ENCODE measurements at regions not wholly inside any gene's neighbourhood (a gene's known extent, or its start where the extent isn't known, plus 50 kb on each side); places are given as distances from the start of the nearest gene placed in this dataset.
"Not testable (repeated sequence)": the region's sequence is repeated elsewhere in the genome, so short reads cannot be mapped to it uniquely, and the experiment has no call there.

GRCh38 chr14:106355007-106355791, 828.8 kb downstream of the TMEM121 start:
- DNase-seq (ENCODE audit: low read depth) = not testable (repeated sequence)

GRCh38 chr14:106355881-106356642, 829.7 kb downstream of the TMEM121 start:
- not testable (repeated sequence) for DNase-seq (ENCODE audit: low read depth)

- DNase-seq (ENCODE audit: low read depth) = not testable (repeated sequence)
These were observed 830.2 kb downstream of the TMEM121 start for GRCh38 chr14:106356643-106356930.

- DNase-seq (ENCODE audit: low read depth) = not testable (repeated sequence)
These were observed 832.9 kb downstream of the TMEM121 start for GRCh38 chr14:106359157-106359887.

- not testable (repeated sequence) for DNase-seq (ENCODE audit: low read depth)
These were observed 839.0 kb downstream of the TMEM121 start for GRCh38 chr14:106365371-106365770.

GRCh38 chr14:106365894-106366293, 839.5 kb downstream of the TMEM121 start:
- DNase-seq (ENCODE audit: low read depth) = not testable (repeated sequence)

- not testable (repeated sequence) for DNase-seq (ENCODE audit: low read depth)
These were observed 840.6 kb downstream of the TMEM121 start for GRCh38 chr14:106366971-106367370.

GRCh38 chr14:106369456-106369855, 843.1 kb downstream of the TMEM121 start:
- not testable (repeated sequence) for DNase-seq (ENCODE audit: low read depth)

GRCh38 chr14:106372870-106373652, 846.7 kb downstream of the TMEM121 start:
- DNase-seq (ENCODE audit: low read depth) = no peak

GRCh38 chr14:106373653-106374110, 847.3 kb downstream of the TMEM121 start:
- DNase-seq (ENCODE audit: low read depth) = not testable (repeated sequence)

GRCh38 chr14:106377432-106377831, 851.0 kb downstream of the TMEM121 start:
- no peak for DNase-seq (ENCODE audit: low read depth)

GRCh38 chr14:106378191-106378590, 851.8 kb downstream of the TMEM121 start:
- DNase-seq (ENCODE audit: low read depth) = no peak

- no peak for DNase-seq (ENCODE audit: low read depth)
These were observed 854.4 kb downstream of the TMEM121 start for GRCh38 chr14:106380740-106381139.

- not testable (repeated sequence) for DNase-seq (ENCODE audit: low read depth)
These were observed 862.8 kb downstream of the TMEM121 start for GRCh38 chr14:106389186-106389585.

- no peak for DNase-seq (ENCODE audit: low read depth)
These were observed 864.0 kb downstream of the TMEM121 start for GRCh38 chr14:106390401-106390800.

- DNase-seq (ENCODE audit: low read depth) = no peak
These were observed 864.6 kb downstream of the TMEM121 start for GRCh38 chr14:106390947-106391346.

- DNase-seq (ENCODE audit: low read depth) = no peak
These were observed 867.4 kb downstream of the TMEM121 start for GRCh38 chr14:106393742-106394141.

- DNase-seq (ENCODE audit: low read depth) = no peak
These were observed 869.2 kb downstream of the TMEM121 start for GRCh38 chr14:106395456-106396050.

- no peak for DNase-seq (ENCODE audit: low read depth)
These were observed 870.6 kb downstream of the TMEM121 start for GRCh38 chr14:106396999-106397398.

GRCh38 chr14:106398931-106399331, 872.5 kb downstream of the TMEM121 start:
- DNase-seq (ENCODE audit: low read depth) = not testable (repeated sequence)

- DNase-seq (ENCODE audit: low read depth) = not testable (repeated sequence)
These were observed 874.9 kb downstream of the TMEM121 start for GRCh38 chr14:106401316-106401715.
